ENCODE measurements at regions not wholly inside any gene's neighbourhood (a gene's known extent, or its start where the extent isn't known, plus 50 kb on each side); places are given as distances from the start of the nearest gene placed in this dataset.

- TF ChIP-seq CTCF (IDR thresholded peaks at IDR 0.05; ENCODE audit: insufficient read depth, missing control alignments), result no peak
- DNase-seq (ENCODE audit: insufficient read length, low spot score), result no peak
- FAIRE-seq, result no peak
These were observed 259.0 kb upstream of the MYOCD start for GRCh38 chr17:12406623-12407215.

- DNase-seq (ENCODE audit: insufficient read length, low spot score) (no peak), FAIRE-seq (no peak)
- TF ChIP-seq CTCF (IDR thresholded peaks at IDR 0.05; ENCODE audit: insufficient read depth, missing control alignments), result no peak
These were observed 258.0 kb upstream of the MYOCD start for GRCh38 chr17:12407495-12408252.

- FAIRE-seq, result no peak
- DNase-seq (ENCODE audit: insufficient read length, low spot score), result no peak
- TF ChIP-seq CTCF (IDR thresholded peaks at IDR 0.05; ENCODE audit: insufficient read depth, missing control alignments), result no peak
These were observed 256.6 kb upstream of the MYOCD start for GRCh38 chr17:12409082-12409481.

- no peak for FAIRE-seq
- no peak for DNase-seq (ENCODE audit: insufficient read length, low spot score)
These were observed 255.0 kb upstream of the MYOCD start for GRCh38 chr17:12410717-12411116.

GRCh38 chr17:12415031-12415430, 250.7 kb upstream of the MYOCD start:
- no peak for FAIRE-seq
- no peak for TF ChIP-seq CTCF (IDR thresholded peaks at IDR 0.05; ENCODE audit: insufficient read depth, missing control alignments)
- DNase-seq (ENCODE audit: insufficient read length, low spot score), result no peak

More at GRCh38 chr17:12410717-12411116, 255.0 kb upstream of the MYOCD start:
- TF ChIP-seq CTCF (IDR thresholded peaks at IDR 0.05; ENCODE audit: insufficient read depth, missing control alignments), result no peak

GRCh38 chr17:12421077-12421476, 244.6 kb upstream of the MYOCD start:
- TF ChIP-seq CTCF (IDR thresholded peaks at IDR 0.05; ENCODE audit: insufficient read depth, missing control alignments), result no peak
- FAIRE-seq (no peak), DNase-seq (ENCODE audit: insufficient read length, low spot score) (no peak)
